ENCODE measurements at regions not wholly inside any gene's neighbourhood (a gene's known extent, or its start where the extent isn't known, plus 50 kb on each side); places are given as distances from the start of the nearest gene placed in this dataset.

DNA sequence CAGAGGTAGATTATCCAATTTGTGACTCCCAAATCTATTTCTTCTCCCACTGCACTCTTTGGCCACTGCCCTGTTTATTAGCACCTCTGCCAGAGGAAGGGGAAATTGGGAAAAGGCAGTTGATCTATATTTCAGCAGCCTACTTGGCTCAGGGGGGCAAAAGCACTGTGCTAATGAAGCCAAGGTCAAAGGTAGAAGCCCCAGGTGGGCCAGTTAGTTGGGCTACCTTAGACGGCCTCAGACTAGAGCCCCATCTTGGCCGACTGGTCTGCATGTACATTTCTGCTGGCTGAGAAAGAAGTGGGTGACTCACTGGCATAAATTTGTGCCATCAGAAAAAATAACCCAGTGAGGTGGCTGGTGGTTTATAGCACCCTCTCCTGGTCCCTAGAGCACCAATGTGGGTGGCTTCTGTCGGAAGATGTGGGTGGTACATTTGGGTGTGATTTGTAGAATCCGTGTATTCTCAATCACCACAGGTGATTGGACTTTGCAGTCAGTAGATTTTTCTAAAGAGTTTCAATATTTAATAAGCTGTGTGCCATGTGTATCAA is 293.3 kb upstream of the MKI67 start:
- no peak for DNase-seq (ENCODE audit: low spot score)

DNA sequence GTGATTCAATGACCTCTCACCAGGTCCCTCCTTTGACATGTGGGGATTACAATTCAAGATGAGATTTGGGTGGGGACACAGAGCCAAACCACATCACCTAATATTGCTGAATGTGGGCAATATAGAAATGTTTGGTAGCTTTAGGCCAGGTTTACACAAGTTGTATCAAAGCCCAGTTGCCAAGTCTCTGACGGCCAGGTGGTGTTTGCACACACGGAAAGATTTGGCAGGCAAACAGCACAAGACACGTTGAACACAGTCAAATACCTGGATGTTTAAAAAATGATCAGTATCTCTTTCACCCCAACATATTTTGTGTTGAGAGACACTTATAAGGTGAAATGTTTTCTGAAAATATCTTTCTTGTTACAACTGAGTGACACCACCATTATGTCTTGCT is 294.4 kb upstream of the MKI67 start:
- DNase-seq (ENCODE audit: low spot score), result no peak

DNA sequence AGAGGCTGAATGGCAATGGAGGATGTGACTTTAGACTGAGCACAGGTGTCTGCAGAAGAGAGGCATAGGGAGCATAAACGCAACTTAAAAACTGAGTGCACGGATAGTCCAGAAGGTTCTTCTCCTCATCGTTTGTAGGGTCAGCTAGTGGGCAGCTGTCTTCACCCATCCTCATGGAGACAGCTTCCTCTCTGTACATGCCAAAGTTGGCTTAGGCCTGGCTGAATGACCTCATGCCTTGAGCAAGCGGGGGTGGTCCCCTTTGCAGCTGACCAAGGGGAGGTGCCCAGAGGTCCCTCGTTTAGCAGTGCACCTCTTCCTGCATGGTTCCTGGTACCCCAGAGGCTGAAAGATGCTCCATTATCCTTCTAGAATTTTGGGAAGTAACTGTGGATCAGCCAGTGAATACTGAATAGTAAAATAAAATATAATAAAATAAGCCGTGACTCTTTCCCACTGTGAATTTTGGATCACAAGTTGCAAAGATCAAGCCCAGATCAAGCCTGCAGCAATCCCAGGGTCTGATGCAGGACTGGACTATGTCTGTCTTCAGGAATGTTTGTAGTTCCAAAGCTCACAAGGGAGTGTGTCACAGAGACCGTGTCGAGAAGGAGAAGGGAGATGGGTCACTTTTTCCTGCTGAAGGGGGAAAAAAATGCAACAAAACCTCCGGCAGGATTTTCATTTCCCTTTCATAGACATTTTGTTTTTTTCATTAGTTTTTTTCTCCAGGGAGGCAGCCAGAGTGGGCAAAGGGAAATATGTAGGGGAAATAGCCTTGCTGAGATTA is 295.3 kb upstream of the MKI67 start:
- DNase-seq (ENCODE audit: low spot score), result no peak

DNA sequence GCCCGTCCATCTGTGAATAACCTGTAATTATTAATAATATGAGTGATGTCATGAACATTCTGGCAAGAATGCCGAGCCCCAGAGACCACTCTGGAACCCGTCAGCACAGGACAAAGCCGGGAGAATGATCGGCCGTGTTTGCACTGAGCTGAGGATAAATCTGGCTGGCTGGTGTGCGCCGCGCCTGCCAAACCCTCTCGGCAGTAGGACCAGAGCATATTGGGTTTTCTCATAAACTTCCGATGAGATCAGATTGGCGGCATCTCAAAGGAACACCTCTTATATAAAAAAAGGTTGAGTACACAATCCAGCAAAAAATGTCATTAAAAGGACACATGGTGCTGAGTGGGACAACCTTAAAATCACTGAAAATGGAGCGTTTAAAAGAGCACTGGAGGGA is 296.0 kb upstream of the MKI67 start:
- DNase-seq (ENCODE audit: low spot score), result no peak

DNA sequence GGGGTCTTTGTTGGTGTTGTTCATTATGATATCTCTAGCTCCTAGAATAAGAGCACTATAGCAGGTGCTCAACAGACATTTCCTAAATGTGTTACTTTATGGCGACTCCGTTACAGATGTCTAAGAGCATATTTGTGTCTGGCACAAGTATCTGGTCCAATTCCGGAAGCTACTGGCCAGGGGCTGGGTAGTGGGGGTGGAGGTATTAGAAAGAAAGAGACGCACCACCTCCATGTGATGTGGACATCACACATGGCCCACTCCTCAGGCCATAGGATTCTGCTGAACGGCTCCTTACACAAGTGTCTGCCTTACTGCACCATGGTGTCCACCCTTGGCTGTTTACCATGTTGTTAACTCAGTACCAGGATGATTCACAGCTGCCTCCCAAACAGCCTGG is 296.8 kb upstream of the MKI67 start:
- no peak for DNase-seq (ENCODE audit: low spot score)

DNA sequence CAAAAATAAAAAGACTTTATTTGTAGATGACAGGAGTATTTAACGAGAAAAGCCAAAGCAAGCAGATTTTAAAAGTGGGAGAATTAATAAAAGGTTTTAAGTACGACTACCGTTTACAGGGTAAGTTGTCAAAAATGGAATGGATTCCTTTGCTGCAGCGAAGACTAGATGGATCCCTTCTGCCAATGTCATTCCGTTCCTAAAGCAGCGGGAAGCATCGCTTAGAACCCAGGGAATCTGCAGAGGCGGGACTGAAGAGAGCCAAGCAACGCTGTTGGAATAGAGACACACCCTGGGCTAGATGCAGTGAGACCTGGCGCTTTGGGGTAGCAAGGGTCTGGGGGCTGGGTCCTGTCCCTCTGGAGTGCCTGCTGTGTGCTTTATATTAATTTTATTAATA is 303.1 kb upstream of the MKI67 start:
- no peak for DNase-seq (ENCODE audit: low spot score)

DNA sequence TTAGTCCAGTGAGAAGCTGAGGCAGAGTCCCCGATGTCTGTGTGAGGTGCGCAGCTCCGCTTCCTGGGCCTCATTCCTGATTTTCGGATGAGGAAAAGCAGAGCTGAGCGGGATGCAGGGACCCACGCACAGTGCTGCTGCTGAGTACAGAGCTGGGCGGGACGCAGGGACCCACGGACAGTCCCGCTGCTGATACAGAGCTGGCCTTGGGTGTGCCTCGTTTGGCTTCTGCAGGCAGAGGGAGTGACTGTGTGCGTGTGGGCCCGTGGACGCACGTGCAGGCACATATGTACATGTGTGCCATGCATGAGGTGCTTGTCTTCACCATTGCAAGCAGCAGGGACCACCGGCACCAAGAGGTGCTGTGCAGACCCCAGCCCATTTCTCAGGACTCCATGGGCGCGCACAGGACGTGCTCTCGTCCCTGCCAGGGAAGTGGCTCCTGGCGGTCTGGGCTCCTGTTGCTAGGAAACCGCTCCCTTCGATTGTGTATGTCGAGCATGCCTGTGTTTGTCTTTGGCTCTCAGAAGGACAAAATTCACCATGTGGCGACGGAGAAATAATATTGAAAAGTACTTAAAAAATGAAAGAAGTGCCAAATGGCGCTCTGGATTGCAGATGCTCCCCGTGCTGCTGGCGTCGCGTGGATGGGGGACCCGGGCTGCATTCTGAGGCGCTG is 303.8 kb upstream of the MKI67 start:
- DNase-seq (ENCODE audit: low spot score), result no peak

DNA sequence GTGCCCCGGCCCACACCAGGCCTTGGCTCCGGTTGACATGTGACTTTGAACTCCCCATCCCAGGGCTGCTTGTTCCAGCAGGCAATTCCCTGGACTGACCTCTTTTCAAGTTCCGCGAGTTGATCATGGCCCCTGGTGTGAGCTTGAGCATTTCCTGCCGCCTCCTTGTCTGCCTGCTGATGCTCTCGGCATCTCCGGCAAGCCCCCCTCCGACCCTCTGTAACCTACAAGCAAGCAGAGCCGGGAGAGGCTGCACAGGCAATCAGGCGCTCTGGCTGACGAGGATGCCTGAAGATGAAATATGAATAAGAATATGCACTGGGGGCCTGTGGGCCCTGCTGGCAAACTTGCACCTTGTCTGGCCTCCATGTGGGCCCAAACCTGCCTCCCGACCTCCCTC is 304.9 kb upstream of the MKI67 start:
- DNase-seq (ENCODE audit: low spot score), result no peak

DNA sequence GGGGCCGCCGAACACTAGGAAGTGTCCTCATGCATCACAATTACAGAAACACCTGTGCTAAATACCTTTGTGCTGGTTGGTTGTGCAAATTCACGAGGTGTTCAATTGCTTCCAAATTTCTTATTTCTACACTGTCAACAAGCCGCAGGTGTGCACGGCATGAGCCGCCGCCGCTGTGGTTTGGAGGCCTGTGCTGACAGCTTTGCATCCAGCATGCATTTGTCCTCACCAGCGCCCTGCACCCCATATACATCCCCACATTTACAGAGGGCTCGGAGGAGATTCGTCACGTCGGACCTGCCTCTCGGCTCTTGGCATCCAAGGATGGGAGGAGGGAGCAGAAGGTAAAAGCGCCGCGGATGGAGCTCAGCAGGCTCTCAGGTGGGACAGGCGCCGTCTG is 305.3 kb upstream of the MKI67 start:
- no peak for DNase-seq (ENCODE audit: low spot score)

DNA sequence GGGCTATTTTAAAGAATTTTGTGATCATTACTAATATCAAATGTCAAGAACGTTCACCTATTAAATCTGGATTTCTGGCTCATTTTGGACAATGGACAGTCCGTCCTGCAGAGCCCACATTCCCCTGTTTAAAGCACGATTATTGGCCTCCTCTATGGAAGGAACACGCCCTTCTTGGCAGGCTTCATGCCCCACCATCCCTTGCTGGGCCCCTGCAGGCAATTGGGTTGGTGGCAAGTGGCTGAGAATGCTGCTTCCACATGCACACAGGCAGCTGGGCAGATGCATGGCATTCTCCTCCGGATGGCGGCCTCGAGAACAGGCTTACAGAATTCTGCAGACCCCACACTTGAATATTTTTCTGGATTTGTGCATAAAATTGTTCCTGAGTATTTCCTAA is 305.8 kb upstream of the MKI67 start:
- DNase-seq (ENCODE audit: low spot score), result no peak

DNA sequence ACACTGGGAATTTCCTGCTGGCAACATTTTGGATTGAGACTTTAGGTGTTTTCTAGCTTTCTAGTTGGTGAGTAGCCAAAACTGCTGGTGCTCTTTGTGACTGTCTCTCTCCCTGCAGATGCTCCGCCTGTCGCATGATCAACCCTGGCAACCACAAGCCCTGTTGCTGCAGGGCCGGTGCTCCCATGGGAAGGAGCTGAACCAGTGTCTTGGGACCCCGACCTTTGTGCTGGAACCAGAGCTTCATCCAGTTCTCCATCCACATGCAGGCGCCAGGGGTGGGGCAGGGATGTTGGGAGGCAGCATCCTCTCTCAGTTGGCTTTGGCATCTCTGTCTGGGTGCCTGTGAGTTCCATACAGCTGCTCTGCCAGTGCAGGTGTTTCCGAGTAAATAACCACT is 306.2 kb upstream of the MKI67 start:
- no peak for DNase-seq (ENCODE audit: low spot score)

DNA sequence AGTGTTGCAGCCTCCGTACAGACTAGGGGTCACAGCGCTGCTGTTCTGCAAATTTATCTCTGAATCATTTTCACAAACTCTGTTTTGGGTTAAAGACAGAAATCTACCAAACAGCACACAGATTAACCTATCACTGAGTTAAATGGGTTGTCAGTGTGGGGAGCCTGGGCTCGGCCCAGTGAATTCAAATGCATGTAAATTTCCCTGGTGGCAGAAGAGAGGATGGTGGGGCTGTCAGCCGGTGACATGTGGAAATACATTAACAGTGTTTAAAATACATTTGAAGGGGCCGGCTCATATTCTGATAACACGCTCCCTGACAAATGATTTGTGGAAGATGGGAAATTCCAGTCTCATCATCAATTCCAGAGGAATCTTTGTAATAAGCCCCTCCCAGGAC is 309.6 kb upstream of the MKI67 start:
- DNase-seq (ENCODE audit: low spot score), result no peak

DNA sequence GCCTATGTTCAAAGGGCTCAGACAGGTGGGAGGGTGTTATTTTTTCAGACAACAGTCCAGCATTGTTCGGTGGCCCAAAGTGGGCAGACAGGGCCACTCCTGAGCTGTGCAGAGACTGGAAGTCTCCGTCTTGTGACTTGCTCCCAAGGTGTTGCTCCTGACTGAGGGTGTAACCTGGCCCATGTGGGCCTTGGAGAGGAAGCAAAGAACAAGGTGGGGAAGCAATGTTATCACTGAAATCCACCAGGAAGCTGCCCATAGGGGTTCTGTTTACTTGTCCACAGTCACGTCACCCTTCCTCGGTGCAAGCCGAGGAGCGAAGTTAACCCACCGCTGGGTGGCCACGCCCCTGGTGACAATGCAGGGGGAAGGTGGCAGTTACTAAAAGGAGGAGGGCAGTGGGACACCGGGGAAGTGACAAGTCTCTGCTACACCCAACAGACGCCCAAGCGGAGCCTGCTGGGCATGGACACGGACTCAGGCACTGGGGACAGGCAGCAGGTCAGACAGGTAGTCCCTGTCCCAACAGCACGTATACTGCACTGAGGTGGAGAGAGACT is 311.6 kb upstream of the MKI67 start:
- DNase-seq (ENCODE audit: low spot score), result peak; percentile 82

DNA sequence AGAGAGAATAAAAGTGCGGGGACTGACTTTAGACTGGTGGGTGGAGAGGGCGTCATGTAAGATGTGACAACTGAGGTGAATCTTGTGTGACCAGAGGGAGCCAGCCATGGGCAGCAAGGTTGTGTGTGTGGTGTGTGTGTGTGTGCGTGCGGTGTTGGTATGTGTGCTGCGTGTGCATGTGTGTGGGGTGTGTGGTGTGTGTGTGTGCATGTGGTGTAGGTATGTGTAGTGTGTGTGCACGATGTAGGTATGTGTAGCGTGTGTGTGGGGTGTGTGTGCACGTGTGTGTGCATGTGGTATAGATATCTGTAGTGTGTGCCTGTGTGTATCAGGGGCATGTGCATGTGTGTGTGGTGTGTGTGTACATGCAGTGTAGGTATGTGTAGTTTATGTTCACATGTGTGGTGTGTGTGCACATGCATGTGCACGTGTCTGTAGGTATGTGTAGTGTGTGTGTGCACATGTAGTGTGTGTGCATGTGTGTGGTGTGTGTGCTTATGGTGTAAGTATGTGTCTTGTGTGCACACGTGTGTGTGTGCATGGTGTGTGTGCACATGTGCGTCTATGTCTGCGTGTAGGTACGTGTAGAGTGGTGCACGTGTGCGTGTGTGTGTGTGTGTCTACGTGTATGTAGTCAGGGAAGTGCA is 312.3 kb upstream of the MKI67 start:
- peak; percentile 53 for DNase-seq (ENCODE audit: low spot score)

DNA sequence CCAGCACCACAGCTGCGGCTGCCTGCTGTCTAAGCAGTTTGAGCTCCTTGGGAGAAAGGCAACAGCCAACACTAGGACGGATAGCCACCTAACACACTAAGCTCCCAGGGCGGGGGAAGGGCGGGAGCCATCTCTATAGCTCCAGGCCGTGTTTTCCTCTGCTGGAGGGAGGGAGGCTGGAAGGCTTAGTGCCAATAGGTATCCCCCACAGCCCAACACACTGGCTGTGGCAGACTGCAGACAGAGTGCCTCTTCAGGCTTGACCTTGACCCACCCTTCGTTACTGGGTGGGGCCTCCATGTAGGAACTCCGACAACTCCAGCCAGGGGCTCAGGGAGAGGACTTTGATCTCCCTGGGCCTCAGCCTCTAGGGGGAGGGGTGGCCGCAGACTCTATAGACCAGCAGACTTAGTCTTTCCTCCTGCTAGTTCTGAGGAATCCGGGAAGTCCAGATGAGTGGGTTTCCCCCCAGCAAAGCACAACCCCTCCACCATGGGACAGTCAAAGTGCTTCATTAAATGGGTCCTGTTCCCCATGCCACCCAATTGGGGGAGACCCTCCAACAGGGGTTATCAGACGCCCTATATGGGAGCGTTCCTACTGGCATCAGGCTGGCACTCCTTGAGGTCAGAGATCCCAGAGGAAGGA is 314.4 kb upstream of the MKI67 start:
- peak; percentile 73 for DNase-seq (ENCODE audit: low spot score)

DNA sequence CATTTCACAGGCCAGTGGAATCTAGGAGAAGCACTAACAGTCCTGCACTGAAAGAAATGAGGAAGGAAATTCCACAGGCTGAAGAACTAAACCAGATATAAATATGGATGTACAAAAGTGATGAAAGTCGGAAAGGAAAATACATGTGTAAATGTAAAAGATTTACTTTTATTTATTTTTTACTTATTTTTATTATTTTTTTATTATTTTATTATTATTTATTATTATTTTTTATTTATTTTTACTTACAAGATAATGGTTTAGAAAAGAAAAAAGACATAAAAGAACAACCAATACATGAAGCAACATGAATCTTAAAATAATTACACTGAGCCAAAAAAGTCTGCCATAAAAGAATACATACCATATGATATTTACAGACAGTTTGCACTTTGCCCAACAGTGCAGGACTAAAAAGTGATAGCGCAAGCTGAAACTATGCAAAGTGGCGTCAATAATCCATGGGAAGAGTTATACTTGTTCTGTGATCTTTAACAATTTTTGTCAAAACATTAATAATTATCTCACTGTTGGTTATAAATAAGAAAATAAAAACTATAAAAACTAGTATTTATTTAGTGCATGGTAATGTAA is 317.8 kb upstream of the MKI67 start:
- no peak for DNase-seq (ENCODE audit: low spot score)

DNA sequence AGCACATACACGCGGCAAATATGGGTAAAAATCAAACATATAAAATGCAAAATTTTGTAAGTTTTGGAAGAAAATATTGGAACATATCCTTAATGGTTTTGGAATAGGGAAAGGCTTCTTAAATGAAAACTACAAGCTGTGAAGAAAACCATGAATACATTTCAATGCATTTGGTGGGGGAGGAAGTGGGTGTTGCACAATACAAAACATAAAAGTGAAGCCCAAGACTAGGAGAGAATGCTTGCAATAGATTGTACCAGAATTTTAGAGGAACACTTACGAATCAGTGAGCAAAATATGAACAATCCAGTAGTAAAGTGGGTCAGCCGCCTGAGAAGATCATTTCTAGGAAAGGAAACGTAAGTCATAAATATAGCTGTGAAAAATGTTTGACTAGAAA is 322.6 kb upstream of the MKI67 start:
- DNase-seq (ENCODE audit: low spot score), result no peak

DNA sequence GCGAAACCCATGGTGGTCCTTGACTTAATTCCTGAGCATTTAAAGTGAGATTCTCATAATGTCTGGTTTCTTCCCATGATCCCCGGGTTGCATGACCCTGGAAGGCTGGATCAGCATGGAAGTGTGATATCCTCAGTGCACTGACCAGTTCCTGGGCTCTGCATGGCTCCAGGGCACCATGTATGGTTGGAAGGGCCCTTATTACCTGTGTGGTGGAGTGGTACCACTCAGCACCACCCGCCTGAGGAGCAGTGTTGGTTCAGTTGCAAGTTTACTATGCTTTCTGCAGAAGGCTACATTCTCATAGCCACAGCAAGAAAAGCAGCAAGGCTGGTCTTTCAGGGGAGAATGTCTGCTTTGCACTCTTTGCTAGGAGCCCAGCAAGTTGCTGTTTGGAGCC is 325.7 kb upstream of the MKI67 start:
- DNase-seq (ENCODE audit: low spot score), result peak; percentile 37

DNA sequence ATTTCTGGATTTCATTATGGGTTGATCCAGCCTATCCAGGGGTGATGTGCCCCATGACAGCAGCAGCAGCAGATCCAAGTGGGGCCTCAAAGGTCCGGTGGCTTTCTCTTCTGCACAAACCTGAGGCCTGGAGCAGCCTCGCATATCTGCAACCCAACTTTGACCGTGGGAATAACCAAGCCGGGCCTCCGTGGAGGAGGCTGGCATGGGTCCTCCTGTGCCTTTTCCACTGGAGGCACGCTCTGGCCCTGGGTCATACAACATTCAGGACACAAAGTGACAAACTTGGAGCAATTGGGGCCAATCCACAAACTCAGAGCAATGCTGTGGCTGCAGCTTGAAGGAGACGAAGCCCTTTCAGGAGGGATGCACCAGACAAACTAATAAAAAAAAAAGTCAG is 330.0 kb upstream of the MKI67 start:
- peak; percentile 85 for DNase-seq (ENCODE audit: low spot score)

DNA sequence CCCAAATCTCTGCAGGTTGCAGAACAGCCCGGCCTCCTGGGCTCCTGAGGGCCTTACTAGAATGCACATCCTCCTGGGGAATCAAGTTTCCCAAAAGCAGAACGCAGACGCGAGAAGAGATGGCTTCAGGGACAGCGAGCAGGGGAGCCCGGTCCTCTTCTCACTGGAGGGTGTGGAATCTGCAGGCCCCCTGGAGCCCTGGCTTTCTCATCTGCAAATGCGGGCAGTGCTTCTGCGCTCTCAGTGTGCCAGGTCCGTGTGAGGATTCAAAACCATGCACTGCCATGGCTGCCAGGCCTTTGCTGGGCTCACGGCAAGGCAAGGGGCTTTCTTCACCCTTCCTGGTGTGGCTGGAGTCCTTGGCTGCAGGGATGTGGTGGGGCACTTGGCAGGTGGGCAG is 330.9 kb upstream of the MKI67 start:
- peak; percentile 75 for DNase-seq (ENCODE audit: low spot score)

DNA sequence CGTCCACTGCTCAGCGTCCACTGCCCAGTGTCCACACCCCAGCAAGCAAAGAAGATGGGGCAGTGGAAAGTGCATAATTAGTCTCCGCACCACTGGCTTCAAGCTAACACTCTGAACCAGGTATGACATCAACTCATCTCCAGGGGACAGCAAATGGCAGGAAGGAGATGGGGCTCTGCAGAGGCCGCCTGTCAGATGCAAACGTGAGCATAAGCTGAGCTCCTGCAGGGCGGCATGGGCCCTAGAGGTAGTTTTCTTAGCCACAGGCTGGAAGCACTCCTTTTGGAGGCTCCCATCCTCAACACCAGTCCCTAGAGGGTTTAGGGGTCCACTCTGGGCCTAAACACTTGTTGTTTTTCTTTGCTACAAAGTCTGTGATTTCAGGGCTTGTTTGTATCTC is 335.8 kb upstream of the MKI67 start:
- DNase-seq (ENCODE audit: low spot score), result peak; percentile 62

All from mesenteric fat pad (tissue), 1 donor.